ENCODE measurements at regions not wholly inside any gene's neighbourhood (a gene's known extent, or its start where the extent isn't known, plus 50 kb on each side); places are given as distances from the start of the nearest gene placed in this dataset.

GRCh38 chr16:8512941-8513624 is 77.2 kb downstream of the TMEM114 start:
- H3K27ac ChIP-seq (ENCODE audit: low read depth, low read length): no peak overlapping the region
- H3K4me1 ChIP-seq (ENCODE audit: control insufficient read depth, insufficient read depth, low read length): no peaks in the 10 kb centered on the region
- no peak overlapping the region for H3K4me3 Mint-ChIP-seq
- H3K9ac ChIP-seq (ENCODE audit: extremely low read depth, low read length, poor library complexity, severe bottlenecking): no peak overlapping the region
- peaks cover 13% of the 10 kb centered on the region for H3K4me1 Mint-ChIP-seq
- H3K36me3 ChIP-seq (ENCODE audit: control insufficient read depth, insufficient read depth, low read length): no peaks in the 10 kb centered on the region
- peaks cover 26% of the 10 kb centered on the region for H3K27me3 ChIP-seq (ENCODE audit: control insufficient read depth, insufficient read depth, low read length, poor library complexity, severe bottlenecking)
- no peak overlapping the region for H3K4me3 ChIP-seq (ENCODE audit: low read length)
- WGBS, 2 experiments (ENCODE audit: insufficient coverage in 1 of 2, insufficient read length in 1 of 2): 87% methylated on average over 7 to 8 of the region's 8 CpGs
- no peak overlapping the region for H3K27ac Mint-ChIP-seq
- TF ChIP-seq, protein P1, sequence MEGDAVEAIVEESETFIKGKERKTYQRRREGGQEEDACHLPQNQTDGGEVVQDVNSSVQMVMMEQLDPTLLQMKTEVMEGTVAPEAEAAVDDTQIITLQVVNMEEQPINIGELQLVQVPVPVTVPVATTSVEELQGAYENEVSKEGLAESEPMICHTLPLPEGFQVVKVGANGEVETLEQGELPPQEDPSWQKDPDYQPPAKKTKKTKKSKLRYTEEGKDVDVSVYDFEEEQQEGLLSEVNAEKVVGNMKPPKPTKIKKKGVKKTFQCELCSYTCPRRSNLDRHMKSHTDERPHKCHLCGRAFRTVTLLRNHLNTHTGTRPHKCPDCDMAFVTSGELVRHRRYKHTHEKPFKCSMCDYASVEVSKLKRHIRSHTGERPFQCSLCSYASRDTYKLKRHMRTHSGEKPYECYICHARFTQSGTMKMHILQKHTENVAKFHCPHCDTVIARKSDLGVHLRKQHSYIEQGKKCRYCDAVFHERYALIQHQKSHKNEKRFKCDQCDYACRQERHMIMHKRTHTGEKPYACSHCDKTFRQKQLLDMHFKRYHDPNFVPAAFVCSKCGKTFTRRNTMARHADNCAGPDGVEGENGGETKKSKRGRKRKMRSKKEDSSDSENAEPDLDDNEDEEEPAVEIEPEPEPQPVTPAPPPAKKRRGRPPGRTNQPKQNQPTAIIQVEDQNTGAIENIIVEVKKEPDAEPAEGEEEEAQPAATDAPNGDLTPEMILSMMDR (conservative IDR thresholded peaks at IDR 0.05): no peak
- H3K9me3 Mint-ChIP-seq: no peaks in the 10 kb centered on the region
- no peaks in the 10 kb centered on the region for H3K9me3 ChIP-seq (ENCODE audit: control insufficient read depth, low read length)
- no peak for DNase-seq
- H3K27me3 Mint-ChIP-seq (ENCODE audit: insufficient read depth): peaks cover 86% of the 10 kb centered on the region
- no peaks in the 10 kb centered on the region for H3K36me3 Mint-ChIP-seq (ENCODE audit: low read depth)

DNA sequence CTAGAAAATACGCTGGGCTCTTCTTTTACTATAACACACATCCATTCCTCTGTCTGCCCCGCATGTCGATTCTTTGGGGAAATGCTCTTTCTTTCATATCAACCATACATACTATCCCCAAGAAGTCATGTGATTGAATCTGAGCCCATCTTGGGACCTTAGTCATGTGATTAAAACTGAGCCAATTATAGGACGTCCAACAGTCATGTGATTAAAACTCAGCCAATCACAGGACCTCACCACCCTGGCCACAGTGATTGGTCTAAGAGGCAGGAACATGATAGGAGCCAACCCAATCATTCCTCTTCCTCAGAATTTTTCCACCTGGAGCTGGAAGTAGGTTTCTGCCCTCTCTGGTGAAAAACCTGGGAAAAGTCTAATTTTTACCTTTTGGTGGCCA is 78.8 kb downstream of the TMEM114 start:
- Histone ChIP-seq H3K4me3 (ENCODE audit: low read length) (no peak overlapping the region), H3K27me3 (ENCODE audit: control insufficient read depth, insufficient read depth, low read length, poor library complexity, severe bottlenecking) (peaks cover 31% of the 10 kb centered on the region), H3K27ac (ENCODE audit: low read depth, low read length) (no peak overlapping the region), H3K4me1 (ENCODE audit: control insufficient read depth, insufficient read depth, low read length) (no peaks in the 10 kb centered on the region), H3K9ac (ENCODE audit: extremely low read depth, low read length, poor library complexity, severe bottlenecking) (no peak overlapping the region), H3K9me3 (ENCODE audit: control insufficient read depth, low read length) (no peaks in the 10 kb centered on the region), H3K36me3 (ENCODE audit: control insufficient read depth, insufficient read depth, low read length) (no peaks in the 10 kb centered on the region)
- no peak for DNase-seq
- H3K36me3 Mint-ChIP-seq (ENCODE audit: low read depth): no peaks in the 10 kb centered on the region
- H3K9me3 Mint-ChIP-seq: no peaks in the 10 kb centered on the region
- TF ChIP-seq, protein P1 (conservative IDR thresholded peaks at IDR 0.05): no peak
- no peak overlapping the region for H3K4me3 Mint-ChIP-seq
- WGBS, 2 experiments (ENCODE audit: insufficient coverage in 1 of 2, insufficient read length in 1 of 2): 94 to 100% methylated on average over 3 to 4 of the region's 4 CpGs
- peaks cover 15% of the 10 kb centered on the region for H3K4me1 Mint-ChIP-seq
- peaks cover 89% of the 10 kb centered on the region for H3K27me3 Mint-ChIP-seq (ENCODE audit: insufficient read depth)
- no peak overlapping the region for H3K27ac Mint-ChIP-seq

DNA sequence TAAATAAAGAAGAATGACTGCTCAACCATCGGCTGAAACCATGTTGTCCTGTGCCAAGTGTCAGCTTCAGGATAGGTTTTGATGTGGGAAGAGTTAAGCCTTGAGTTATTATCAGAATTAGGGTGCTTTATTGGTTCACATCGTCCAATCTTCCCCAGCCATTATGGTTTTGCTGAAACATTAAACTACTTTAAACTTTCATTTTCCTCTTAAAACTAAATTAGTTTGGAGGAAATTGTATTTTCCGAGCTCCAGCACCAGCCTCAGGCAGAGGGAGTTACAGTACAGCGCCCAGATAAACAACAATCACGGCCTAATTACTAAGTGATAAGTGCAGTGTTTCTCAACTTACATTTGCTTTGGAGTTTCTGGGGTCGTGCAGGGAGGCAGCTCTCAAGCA is 80.2 kb downstream of the TMEM114 start:
- no peak overlapping the region for H3K9ac ChIP-seq (ENCODE audit: extremely low read depth, low read length, poor library complexity, severe bottlenecking)
- TF ChIP-seq, protein P1 (conservative IDR thresholded peaks at IDR 0.05): no peak
- peaks cover 85% of the 10 kb centered on the region for H3K27me3 Mint-ChIP-seq (ENCODE audit: insufficient read depth)
- DNase-seq: no peak
- 84 to 96% methylated on average over 3 to 6 of the region's 6 CpGs for WGBS, 2 experiments (ENCODE audit: insufficient coverage in 1 of 2, insufficient read length in 1 of 2)
- H3K27ac Mint-ChIP-seq: no peak overlapping the region
- H3K4me1 ChIP-seq (ENCODE audit: control insufficient read depth, insufficient read depth, low read length): peaks cover 5% of the 10 kb centered on the region
- H3K4me3 Mint-ChIP-seq: no peak overlapping the region
- no peak overlapping the region for H3K4me3 ChIP-seq (ENCODE audit: low read length)
- H3K4me1 Mint-ChIP-seq: peaks cover 26% of the 10 kb centered on the region
- H3K36me3 ChIP-seq (ENCODE audit: control insufficient read depth, insufficient read depth, low read length): no peaks in the 10 kb centered on the region
- peaks cover 31% of the 10 kb centered on the region for H3K27me3 ChIP-seq (ENCODE audit: control insufficient read depth, insufficient read depth, low read length, poor library complexity, severe bottlenecking)
- no peaks in the 10 kb centered on the region for H3K36me3 Mint-ChIP-seq (ENCODE audit: low read depth)
- H3K9me3 ChIP-seq (ENCODE audit: control insufficient read depth, low read length): no peaks in the 10 kb centered on the region
- H3K9me3 Mint-ChIP-seq: no peaks in the 10 kb centered on the region
- H3K27ac ChIP-seq (ENCODE audit: low read depth, low read length): no peak overlapping the region

Data from endodermal cell (in vitro differentiated cells).